HCT116 (cell line): ENCODE measurements at regions not wholly inside any gene's neighbourhood (a gene's known extent, or its start where the extent isn't known, plus 50 kb on each side); places are given as distances from the start of the nearest gene placed in this dataset.

Experiments used
- ATAC-seq: fragments of 200-7000 bp; cut with Tn5 transposase; 2 replicates; pipeline ENCODE4 v1.9.1; 2020; ENCODE audit warnings: mild to moderate bottlenecking, moderate library complexity
- BruUV-seq: library from RNA; stranded (reverse); fragments of 400-500 nt; replicated peaks from 2 replicates; lab custom pipeline; 2021; lab: Mats Ljungman, UMichigan
- CTCF ChIA-PET: fragments of 300-600 bp; sonication (Branson Sonifier 250); formaldehyde crosslinking; loops from one replicate; lab custom pipeline; 2021; ENCODE audit warnings: antibody characterized with exemption; lab: Charles Lee
- POLR2A ChIA-PET: fragments of 300-600, 350-600 bp; sonication (Branson Sonifier 250); formaldehyde crosslinking; loops from one replicate; lab custom pipeline; 2021; ENCODE audit warnings: antibody characterized with exemption; lab: Charles Lee
- RAD21 ChIA-PET, 2 experiments: fragments of 300-600 bp; sonication (Branson Sonifier 250); formaldehyde crosslinking; loops; one replicate each; lab custom pipeline; 2023; ENCODE audit warnings: low total read pairs in 2 of 2; ENCODE audit not compliant: uncharacterized antibody in 2 of 2, unreplicated experiment in 2 of 2, low non-redundant PET in 1 of 2; lab: Charles Lee
- DNase-seq: peaks from one replicate; pipeline ENCODE4 v3.0.0-alpha.2; 2010; ENCODE audit warnings: low read depth, low spot score
- H2AFZ ChIP-seq: fragments of 200-600 bp; shearing (Covaris generic), sonication (generic); 2 replicates; pipeline ENCODE4 v1.6.1; 2017; ENCODE audit warnings: low read depth, mixed run types, mixed read lengths, antibody characterized with exemption, low read length; ENCODE audit not compliant: poor library complexity, severe bottlenecking
- H3K27ac ChIP-seq: 2 replicates; pipeline ENCODE4 v1.5.1; 2012; ENCODE audit warnings: low read depth, low read length
- H3K27me3 ChIP-seq: fragments of 200-600 bp; sonication (generic); 2 replicates; pipeline ENCODE4 v1.6.1; 2016; ENCODE audit warnings: mixed run types, low read length, mixed read lengths; ENCODE audit not compliant: insufficient read depth
- H3K36me3 ChIP-seq, 2 experiments: fragments of 200-500 bp in 1 of 2; fragments of 200-600 bp in 1 of 2; sonication (Bioruptor generic) in 1 of 2; sonication (generic) in 1 of 2; 2 replicates each; pipeline versions ENCODE4 v1.5.1 to v1.6.1; 2014 to 2016; ENCODE audit warnings: low read length in 2 of 2, inconsistent platforms in 1 of 2, mixed read lengths in 1 of 2, mixed run types in 1 of 2; ENCODE audit not compliant: insufficient read depth in 2 of 2, control insufficient read depth in 1 of 2
- H3K4me1 ChIP-seq, 2 experiments: fragments of 200-600 bp in 1 of 2; sonication (generic) in 1 of 2; 2 replicates each; pipeline versions ENCODE4 v1.5.1 to v1.6.1; 2012 to 2017; ENCODE audit warnings: low read length in 2 of 2, inconsistent platforms in 1 of 2, mild to moderate bottlenecking in 1 of 2, mixed read lengths in 1 of 2, mixed run types in 1 of 2, moderate library complexity in 1 of 2; ENCODE audit not compliant: insufficient read depth in 2 of 2, control insufficient read depth in 1 of 2
- H3K4me2 ChIP-seq: fragments of 200-600 bp; sonication (generic); 2 replicates; pipeline ENCODE4 v1.6.1; 2017; ENCODE audit warnings: mixed run types, low read length, mixed read lengths
- H3K4me3 ChIP-seq, 2 experiments: fragments of 200-600 bp in 1 of 2; sonication (generic) in 1 of 2; replicated peaks in 1 of 2; 2 replicates each; pipeline ENCODE4 v1.5.1; 2011 to 2016; ENCODE audit warnings: low read length in 2 of 2, control low read depth in 1 of 2, low read depth in 1 of 2, mild to moderate bottlenecking in 1 of 2, mixed read lengths in 1 of 2, mixed run types in 1 of 2
- H3K79me2 ChIP-seq: fragments of 200-600 bp; sonication (generic); 2 replicates; pipeline ENCODE4 v1.6.1; 2017; ENCODE audit warnings: mild to moderate bottlenecking, mixed run types, low read length, moderate library complexity, mixed read lengths; ENCODE audit not compliant: insufficient read depth
- H3K9ac ChIP-seq: fragments of 200-600 bp; sonication (generic); 2 replicates; pipeline ENCODE4 v1.6.1; 2016; ENCODE audit warnings: low read length, mixed read lengths
- H3K9me2 ChIP-seq: fragments of 200-600 bp; sonication (generic), shearing (Covaris generic); 2 replicates; pipeline ENCODE4 v1.6.1; 2017; ENCODE audit warnings: mixed run types, mild to moderate bottlenecking, moderate library complexity; ENCODE audit not compliant: insufficient read depth
- H3K9me3 ChIP-seq, 2 experiments: fragments of 200-500 bp in 1 of 2; fragments of 200-600 bp in 1 of 2; sonication (Bioruptor generic) in 1 of 2; sonication (generic) in 1 of 2; 2 replicates each; pipeline ENCODE4 v1.6.1; 2014 to 2017; ENCODE audit warnings: low read length in 2 of 2, mixed read lengths in 2 of 2, inconsistent platforms in 1 of 2, low read depth in 1 of 2, mild to moderate bottlenecking in 1 of 2, mixed run types in 1 of 2, moderate library complexity in 1 of 2; ENCODE audit not compliant: control insufficient read depth in 1 of 2, insufficient read depth in 1 of 2
- H4K20me1 ChIP-seq: fragments of 200-600 bp; sonication (generic), shearing (Covaris generic); 2 replicates; pipeline ENCODE4 v1.6.1; 2017; ENCODE audit warnings: mixed run types, mild to moderate bottlenecking, moderate library complexity; ENCODE audit not compliant: insufficient read depth
- CEBPB ChIP-seq: IDR thresholded peaks from 2 replicates; pipeline ENCODE4 v1.6.1; 2012; ENCODE audit warnings: low read depth
- EGR1 ChIP-seq: IDR thresholded peaks from 2 replicates; pipeline ENCODE4 v1.6.1; 2012; ENCODE audit warnings: low read depth
- ELF1 ChIP-seq: IDR thresholded peaks from 2 replicates; pipeline ENCODE4 v1.6.1; 2012; ENCODE audit warnings: low read depth, borderline replicate concordance
- EZH2 ChIP-seq: fragments of 200-600 bp; sonication (generic); IDR thresholded peaks from 2 replicates; pipeline ENCODE4 v1.6.1; 2017; ENCODE audit warnings: antibody characterized with exemption, mixed run types
- FOSL1 ChIP-seq: IDR thresholded peaks from 2 replicates; pipeline ENCODE4 v1.6.1; 2012; ENCODE audit warnings: low read depth
- JUND ChIP-seq: IDR thresholded peaks from 2 replicates; pipeline ENCODE4 v1.6.1; 2012
- POLR2AphosphoS5 ChIP-seq: IDR thresholded peaks from 2 replicates; pipeline ENCODE4 v1.6.1; 2011; ENCODE audit warnings: mild to moderate bottlenecking, low read depth, low read length, moderate library complexity
- RAD21 ChIP-seq: IDR thresholded peaks from 2 replicates; pipeline ENCODE4 v1.6.1; 2012; ENCODE audit warnings: low read depth, mild to moderate bottlenecking
- SIN3A ChIP-seq: IDR thresholded peaks from 2 replicates; pipeline ENCODE4 v1.6.1; 2012; ENCODE audit warnings: low read depth
- SP1 ChIP-seq: IDR thresholded peaks from 2 replicates; pipeline ENCODE4 v1.6.1; 2012; ENCODE audit warnings: low read depth
- SRF ChIP-seq: IDR thresholded peaks from 2 replicates; pipeline ENCODE4 v1.6.1; 2012; ENCODE audit warnings: low read depth
- YY1 ChIP-seq: IDR thresholded peaks from 2 replicates; pipeline ENCODE4 v1.6.1; 2011; ENCODE audit warnings: low read length, low read depth, moderate library complexity, mild to moderate bottlenecking; ENCODE audit not compliant: insufficient replicate concordance; ENCODE audit errors: extremely low read depth
- ZFX ChIP-seq: fragments of 450-650 bp; IDR thresholded peaks from 2 replicates; pipeline ENCODE4 v1.6.1; 2017
- ZNF274 ChIP-seq: fragments of 200-500 bp; sonication (Bioruptor generic); IDR thresholded peaks from 2 replicates; pipeline ENCODE4 v1.6.1; 2014; ENCODE audit warnings: mild to moderate bottlenecking, low read depth, low read length, inconsistent platforms
- intact Hi-C: fragments of 100-400 bp; cut with micrococcal nuclease; formaldehyde crosslinking; loops from 2 replicates; pipeline ENCODE4 v1.10.0; 2022
- TF ChIP-seq, protein P1 (sequence below): IDR thresholded peaks from 2 replicates; pipeline ENCODE4 v1.6.1; 2011; ENCODE audit warnings: mild to moderate bottlenecking, low read length, moderate library complexity; ENCODE audit not compliant: insufficient replicate concordance; ENCODE audit errors: extremely low read depth

DNA sequence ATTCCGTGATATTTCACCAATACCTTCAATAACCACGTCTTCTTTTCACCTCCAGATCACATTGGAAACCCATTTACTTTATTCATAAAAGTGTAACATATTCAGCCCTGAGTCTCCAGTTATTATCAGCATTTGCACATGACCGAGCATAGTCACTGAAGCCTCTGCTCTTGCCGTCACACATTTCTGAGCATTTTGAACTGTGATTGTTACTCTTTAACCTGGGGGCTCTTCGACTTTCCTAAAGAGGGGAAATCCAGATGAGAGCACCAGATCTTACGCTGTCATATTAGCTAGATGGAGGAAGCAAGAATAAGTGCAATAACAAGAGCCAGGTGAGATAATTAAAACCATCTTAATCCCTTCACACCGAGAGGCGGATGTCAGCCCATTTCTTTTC, 260.0 kb upstream of the NRP1 start:
- Histone ChIP-seq H3K27ac (no peak overlapping the region), H4K20me1 (no peaks in the 10 kb centered on the region), H3K4me2 (no peak overlapping the region), H3K36me3 (no peaks in the 10 kb centered on the region), H3K79me2 (no peaks in the 10 kb centered on the region), H3K4me1 (no peaks in the 10 kb centered on the region), H3K9me3 (no peaks in the 10 kb centered on the region; a peak in 1 of 4 replicates), H2AFZ (no peak overlapping the region), H3K9ac (no peak overlapping the region), H3K9me2 (peaks cover 3% of the 10 kb centered on the region; the same call in 1 of the 2 replicates), H3K27me3 (no peaks in the 10 kb centered on the region), H3K4me3 (no peak overlapping the region)
- BruUV-seq = no TSS peak
- ATAC-seq (no peak), DNase-seq (no peak)
- POLR2A ChIA-PET = no interaction called here
- intact Hi-C loops = no loop called here
- TF ChIP-seq ZNF274 (no peak), ZFX (no peak), SRF (no peak), EZH2 (no peak), JUND (no peak), POLR2AphosphoS5 (no peak), ELF1 (no peak), FOSL1 (no peak), EGR1 (no peak), SP1 (no peak), YY1 (no peak), SIN3A (no peak), RAD21 (no peak), CEBPB (no peak)
- TF ChIP-seq, protein P1, sequence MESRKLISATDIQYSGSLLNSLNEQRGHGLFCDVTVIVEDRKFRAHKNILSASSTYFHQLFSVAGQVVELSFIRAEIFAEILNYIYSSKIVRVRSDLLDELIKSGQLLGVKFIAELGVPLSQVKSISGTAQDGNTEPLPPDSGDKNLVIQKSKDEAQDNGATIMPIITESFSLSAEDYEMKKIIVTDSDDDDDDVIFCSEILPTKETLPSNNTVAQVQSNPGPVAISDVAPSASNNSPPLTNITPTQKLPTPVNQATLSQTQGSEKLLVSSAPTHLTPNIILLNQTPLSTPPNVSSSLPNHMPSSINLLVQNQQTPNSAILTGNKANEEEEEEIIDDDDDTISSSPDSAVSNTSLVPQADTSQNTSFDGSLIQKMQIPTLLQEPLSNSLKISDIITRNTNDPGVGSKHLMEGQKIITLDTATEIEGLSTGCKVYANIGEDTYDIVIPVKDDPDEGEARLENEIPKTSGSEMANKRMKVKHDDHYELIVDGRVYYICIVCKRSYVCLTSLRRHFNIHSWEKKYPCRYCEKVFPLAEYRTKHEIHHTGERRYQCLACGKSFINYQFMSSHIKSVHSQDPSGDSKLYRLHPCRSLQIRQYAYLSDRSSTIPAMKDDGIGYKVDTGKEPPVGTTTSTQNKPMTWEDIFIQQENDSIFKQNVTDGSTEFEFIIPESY = no peak
- CTCF ChIA-PET = no interaction called here
- RAD21 ChIA-PET = no interaction called here
